Mesothelial cell of epicardium (in vitro differentiated cells): ENCODE measurements at regions not wholly inside any gene's neighbourhood (a gene's known extent, or its start where the extent isn't known, plus 50 kb on each side); places are given as distances from the start of the nearest gene placed in this dataset.

ENCODE experiments used
- DNase-seq, 2 experiments: peaks; one replicate each; pipeline ENCODE4 v3.0.0; 2021; ENCODE audit warnings: low spot score in 2 of 2; ENCODE audit not compliant: unreplicated experiment in 2 of 2
- H3K27ac Mint-ChIP-seq: 2 replicates; pipeline ENCODE4 v1.8.0; 2021; ENCODE audit warnings: mixed read lengths
- H3K27me3 Mint-ChIP-seq: 2 replicates; pipeline ENCODE4 v1.8.0; 2021; ENCODE audit warnings: low read depth, mixed read lengths
- H3K36me3 Mint-ChIP-seq: 2 replicates; pipeline ENCODE4 v1.8.0; 2021; ENCODE audit warnings: mixed read lengths
- H3K4me1 Mint-ChIP-seq: 2 replicates; pipeline ENCODE4 v1.8.0; 2021; ENCODE audit warnings: mixed read lengths
- H3K4me3 Mint-ChIP-seq: 2 replicates; pipeline ENCODE4 v1.8.0; 2021; ENCODE audit warnings: mild to moderate bottlenecking, moderate library complexity, mixed read lengths
- H3K9me3 Mint-ChIP-seq: 2 replicates; pipeline ENCODE4 v1.8.0; 2021; ENCODE audit warnings: mixed read lengths
- TF ChIP-seq, protein P1 (sequence below): fragments of 200-600 bp; sonication (generic); IDR thresholded peaks from one replicate; pipeline ENCODE4 v1.5.0; 2021; ENCODE audit warnings: antibody characterized with exemption; ENCODE audit not compliant: unreplicated experiment

DNA sequence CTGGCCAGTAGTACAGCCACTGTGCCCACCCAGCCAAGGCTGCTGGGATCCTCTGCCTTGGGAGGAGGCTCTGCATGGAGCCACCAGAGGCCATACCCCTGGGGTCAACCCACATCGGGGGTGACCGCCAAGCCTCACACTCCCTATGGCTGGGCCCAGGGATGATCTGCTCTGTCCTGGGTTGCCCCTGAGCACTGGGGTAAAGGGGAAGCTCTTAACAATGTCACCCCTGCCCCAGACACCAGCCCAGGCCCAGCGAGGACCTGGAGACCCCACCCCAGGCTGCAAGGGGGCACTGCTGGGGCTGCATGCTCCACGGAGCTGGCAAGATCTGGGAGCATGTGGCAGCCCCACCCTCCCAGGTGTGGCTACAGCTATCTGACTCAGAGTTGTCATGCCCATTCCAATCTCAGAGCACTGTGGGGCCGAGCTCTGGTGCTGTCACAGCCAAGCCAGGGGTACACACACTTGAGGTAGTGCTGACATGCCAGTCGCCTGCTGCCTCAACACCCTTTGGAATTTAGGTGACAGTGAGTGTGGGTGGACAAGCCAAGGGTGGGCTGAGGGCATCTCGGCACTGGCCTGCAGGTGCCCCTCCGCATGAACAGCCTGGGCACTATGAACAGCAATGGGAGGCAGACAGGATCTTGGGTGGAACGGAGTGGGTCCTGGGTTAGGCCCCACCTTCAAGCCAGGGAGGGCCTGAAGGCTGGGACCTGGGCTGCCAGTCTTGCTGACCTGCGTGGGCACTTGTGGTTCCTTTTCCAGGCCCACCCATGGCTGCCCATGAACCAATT, 427.7 kb downstream of the LRRIQ3 start:
- no peaks in the 10 kb centered on the region for H3K36me3 Mint-ChIP-seq
- no peak overlapping the region for H3K4me3 Mint-ChIP-seq
- H3K4me1 Mint-ChIP-seq: no peaks in the 10 kb centered on the region
- no peaks in the 10 kb centered on the region for H3K9me3 Mint-ChIP-seq
- TF ChIP-seq, protein P1, sequence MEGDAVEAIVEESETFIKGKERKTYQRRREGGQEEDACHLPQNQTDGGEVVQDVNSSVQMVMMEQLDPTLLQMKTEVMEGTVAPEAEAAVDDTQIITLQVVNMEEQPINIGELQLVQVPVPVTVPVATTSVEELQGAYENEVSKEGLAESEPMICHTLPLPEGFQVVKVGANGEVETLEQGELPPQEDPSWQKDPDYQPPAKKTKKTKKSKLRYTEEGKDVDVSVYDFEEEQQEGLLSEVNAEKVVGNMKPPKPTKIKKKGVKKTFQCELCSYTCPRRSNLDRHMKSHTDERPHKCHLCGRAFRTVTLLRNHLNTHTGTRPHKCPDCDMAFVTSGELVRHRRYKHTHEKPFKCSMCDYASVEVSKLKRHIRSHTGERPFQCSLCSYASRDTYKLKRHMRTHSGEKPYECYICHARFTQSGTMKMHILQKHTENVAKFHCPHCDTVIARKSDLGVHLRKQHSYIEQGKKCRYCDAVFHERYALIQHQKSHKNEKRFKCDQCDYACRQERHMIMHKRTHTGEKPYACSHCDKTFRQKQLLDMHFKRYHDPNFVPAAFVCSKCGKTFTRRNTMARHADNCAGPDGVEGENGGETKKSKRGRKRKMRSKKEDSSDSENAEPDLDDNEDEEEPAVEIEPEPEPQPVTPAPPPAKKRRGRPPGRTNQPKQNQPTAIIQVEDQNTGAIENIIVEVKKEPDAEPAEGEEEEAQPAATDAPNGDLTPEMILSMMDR: no peak
- no peak overlapping the region for H3K27ac Mint-ChIP-seq
- no peak for DNase-seq
- H3K27me3 Mint-ChIP-seq: peaks cover 2% of the 10 kb centered on the region

DNA sequence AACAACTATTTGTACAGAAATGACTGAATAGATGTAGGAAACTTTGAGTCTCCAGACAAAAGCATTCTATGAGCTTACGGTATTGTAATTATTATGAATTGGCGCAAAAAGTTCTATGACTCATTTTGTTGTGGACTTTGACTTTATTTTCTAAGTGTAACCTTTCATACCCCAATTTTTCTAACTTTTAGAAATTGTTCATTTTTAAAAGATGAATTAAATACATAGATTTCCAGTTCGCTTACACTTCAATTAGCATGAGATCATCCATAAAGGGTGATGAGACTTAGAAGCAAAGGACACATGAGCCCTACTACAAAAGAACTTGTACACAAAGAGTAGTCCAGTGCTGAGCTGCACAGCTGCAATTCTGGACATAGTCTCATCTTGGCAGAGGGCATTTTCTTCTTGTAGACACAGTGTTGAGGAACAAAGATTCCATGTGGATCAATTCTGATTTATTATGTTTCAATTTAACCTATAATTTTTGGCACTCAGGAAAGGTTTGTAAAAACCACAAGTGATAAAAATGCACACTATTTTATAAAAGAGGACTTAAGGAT, 431.1 kb downstream of the LRRIQ3 start:
- Mint-ChIP-seq H3K27ac (no peak overlapping the region), H3K9me3 (no peaks in the 10 kb centered on the region), H3K27me3 (peaks cover 2% of the 10 kb centered on the region), H3K4me1 (no peaks in the 10 kb centered on the region), H3K36me3 (no peaks in the 10 kb centered on the region), H3K4me3 (no peak overlapping the region)
- no peak for DNase-seq
- TF ChIP-seq, protein P1: no peak

DNA sequence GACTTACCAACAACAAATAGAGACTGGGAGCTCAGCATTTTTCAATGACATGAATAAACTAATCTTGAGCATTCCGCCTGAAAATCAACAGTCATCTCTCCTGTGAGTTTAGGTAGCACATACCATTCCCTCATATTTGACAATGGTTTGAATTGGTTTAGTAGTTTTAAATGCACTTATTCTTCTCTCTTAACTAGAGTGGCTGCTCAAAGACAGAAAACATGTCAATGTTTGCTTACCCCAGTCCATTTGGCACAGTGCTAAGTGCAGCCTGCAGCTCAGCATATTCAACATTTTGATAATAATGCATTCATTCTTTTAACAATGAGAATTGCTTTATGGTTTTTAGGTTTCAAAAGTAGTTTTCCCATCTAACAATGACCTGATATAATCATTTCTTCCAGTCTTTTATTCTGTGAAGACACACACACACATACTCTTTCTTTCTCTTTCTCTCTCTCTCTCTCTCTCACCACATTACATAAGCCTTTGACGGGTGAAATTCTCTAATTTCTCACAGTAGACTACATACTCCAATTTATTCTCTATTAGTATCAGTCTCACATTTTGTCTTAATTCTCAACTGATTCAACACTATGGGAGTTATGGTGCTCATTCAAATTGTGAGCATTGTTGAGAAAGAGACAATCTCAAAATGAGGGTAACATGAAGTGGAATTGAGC, 432.3 kb downstream of the LRRIQ3 start:
- H3K36me3 Mint-ChIP-seq: no peaks in the 10 kb centered on the region
- no peak for DNase-seq
- H3K27me3 Mint-ChIP-seq: peaks cover 2% of the 10 kb centered on the region
- no peaks in the 10 kb centered on the region for H3K9me3 Mint-ChIP-seq
- TF ChIP-seq, protein P1: no peak
- H3K27ac Mint-ChIP-seq: no peak overlapping the region
- H3K4me3 Mint-ChIP-seq: no peak overlapping the region
- H3K4me1 Mint-ChIP-seq: no peaks in the 10 kb centered on the region

DNA sequence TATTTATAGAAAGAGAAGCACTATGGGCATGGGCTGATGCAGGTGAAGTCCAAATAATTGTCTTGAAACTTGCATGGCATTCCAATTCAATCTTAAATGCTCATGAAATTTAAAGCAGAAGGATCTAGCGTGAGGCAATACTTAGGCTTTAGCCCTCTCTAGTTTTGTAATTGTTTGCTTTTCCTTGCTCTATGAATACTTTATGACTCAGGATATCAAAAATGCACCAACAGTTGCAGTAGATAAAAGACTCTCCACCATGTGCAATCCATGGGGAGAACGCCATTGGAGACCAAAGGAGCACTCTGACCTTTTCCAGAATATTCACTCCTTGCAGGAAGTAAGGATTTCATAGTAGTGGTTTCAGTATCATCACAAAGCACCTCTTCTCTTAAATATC, 436.4 kb downstream of the LRRIQ3 start:
- H3K4me3 Mint-ChIP-seq: no peak overlapping the region
- no peaks in the 10 kb centered on the region for H3K36me3 Mint-ChIP-seq
- peaks cover 2% of the 10 kb centered on the region for H3K27me3 Mint-ChIP-seq
- no peak overlapping the region for H3K27ac Mint-ChIP-seq
- H3K9me3 Mint-ChIP-seq: no peaks in the 10 kb centered on the region
- no peak for DNase-seq
- TF ChIP-seq, protein P1: no peak
- H3K4me1 Mint-ChIP-seq: no peaks in the 10 kb centered on the region

DNA sequence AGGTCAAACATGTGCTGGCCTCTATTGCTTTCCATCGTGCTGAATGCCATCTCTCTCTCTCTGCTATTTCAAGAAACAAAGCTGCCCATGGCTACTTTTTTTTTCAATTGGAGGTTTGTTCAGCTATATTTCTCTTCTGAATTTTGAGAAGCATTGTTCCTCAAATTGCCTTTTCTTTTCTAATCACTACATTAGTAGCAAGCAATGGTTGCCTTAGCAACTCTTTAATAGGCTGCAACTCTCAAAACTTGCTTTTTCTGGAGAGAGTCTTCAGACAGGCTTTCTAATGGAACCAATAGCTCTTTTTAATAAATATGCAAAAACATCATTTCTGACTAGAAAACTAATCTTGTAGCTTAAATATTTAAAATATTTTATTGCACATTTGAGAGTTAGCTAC, 439.0 kb downstream of the LRRIQ3 start:
- Mint-ChIP-seq H3K4me1 (no peaks in the 10 kb centered on the region), H3K4me3 (no peak overlapping the region), H3K27me3 (peaks cover 5% of the 10 kb centered on the region), H3K36me3 (no peaks in the 10 kb centered on the region), H3K27ac (no peak overlapping the region), H3K9me3 (no peaks in the 10 kb centered on the region)
- no peak for DNase-seq
- TF ChIP-seq, protein P1: no peak
